Fibroblast of lung (primary cell): ENCODE measurements at regions not wholly inside any gene's neighbourhood (a gene's known extent, or its start where the extent isn't known, plus 50 kb on each side); places are given as distances from the start of the nearest gene placed in this dataset.
"Not testable (repeated sequence)": the region's sequence is repeated elsewhere in the genome, so short reads cannot be mapped to it uniquely, and the experiment has no call there.

Experiments used
- CTCF ChIP-seq, 2 donors: IDR thresholded peaks in 1 of 2; conservative IDR thresholded peaks in 1 of 2; 1 replicate in 1 of 2; 2 replicates in 1 of 2; pipeline ENCODE4 v1.5.1; 2011 to 2012; ENCODE audit warnings: low read length in 2 of 2, control low read depth in 1 of 2, inconsistent platforms in 1 of 2, low read depth in 1 of 2, mild to moderate bottlenecking in 1 of 2
- EZH2 ChIP-seq: IDR thresholded peaks from 2 replicates; pipeline ENCODE4 v1.5.1; 2012; ENCODE audit warnings: low read length, control low read depth, mild to moderate bottlenecking; ENCODE audit errors: missing control alignments

- TF ChIP-seq CTCF (conservative IDR thresholded peaks at IDR 0.05 in 1 of 2, IDR thresholded peaks at IDR 0.05 in 1 of 2; ENCODE audit: low read depth in 1 of 2, low read length in 2 of 2); EZH2: not testable (repeated sequence)
Measured at GRCh38 chr5:34205347-34205746, 162.3 kb upstream of the C1QTNF3 start.
